ENCODE measurements at regions not wholly inside any gene's neighbourhood (a gene's known extent, or its start where the extent isn't known, plus 50 kb on each side); places are given as distances from the start of the nearest gene placed in this dataset.
"Not testable (repeated sequence)": the region's sequence is repeated elsewhere in the genome, so short reads cannot be mapped to it uniquely, and the experiment has no call there.

DNA sequence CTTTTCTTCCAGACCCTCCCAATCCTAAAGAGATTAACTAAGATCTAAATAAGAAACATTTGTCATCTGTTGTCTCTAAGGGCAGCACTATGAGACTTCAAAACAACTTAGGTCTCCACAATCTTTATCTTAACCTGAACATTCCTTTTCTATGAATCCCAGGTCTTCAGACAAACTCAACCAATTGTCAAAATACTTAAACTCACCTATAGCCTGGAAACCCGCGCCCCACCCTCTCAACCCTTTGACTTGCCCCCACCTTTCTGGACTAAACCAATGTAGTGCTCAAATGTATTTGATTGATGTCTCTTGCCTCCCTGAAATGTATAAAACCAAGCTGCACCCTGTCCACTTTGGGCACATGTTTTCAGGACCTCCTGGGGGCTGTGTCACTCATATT is 76.5 kb upstream of the DMRT1 start:
- DNase-seq, result no peak
- intact Hi-C loops (cut with DNase I), result loop anchor here (2.0 to 10.0 kb wide), 3 partner anchors 152 to 378 kb away; no protein-coding TSS in a partner anchor

DNA sequence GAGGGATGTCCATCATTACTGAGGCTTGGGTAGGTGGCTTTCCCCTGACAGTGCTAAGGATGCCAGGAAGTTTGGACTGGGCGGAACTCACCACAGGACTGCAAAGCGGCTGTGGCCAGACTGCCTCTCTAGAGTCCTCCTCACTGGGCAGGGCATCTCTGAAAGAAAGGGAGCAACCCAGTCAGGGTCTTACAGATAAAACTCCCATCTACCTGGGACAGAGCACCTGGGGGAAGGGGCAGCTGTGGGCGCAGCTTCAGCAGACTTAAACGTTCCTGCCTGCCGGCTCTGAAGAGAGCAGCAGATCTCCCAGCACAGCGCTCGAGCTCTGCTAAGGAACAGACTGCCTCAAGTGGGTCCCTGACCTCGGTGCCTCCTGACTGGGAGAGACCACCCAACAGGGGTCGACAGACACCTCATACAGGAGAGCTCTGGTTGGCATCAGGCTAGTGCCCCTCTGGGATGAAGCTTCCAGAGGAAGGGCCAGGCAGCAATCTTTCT is 74.4 kb upstream of the DMRT1 start:
- H3K4me3 ChIP-seq; H3K4me1 ChIP-seq; DNase-seq; H3K9me3 ChIP-seq; H3K36me3 ChIP-seq; H3K9ac ChIP-seq (ENCODE audit: low read depth in 2 of 2, low read length in 2 of 2); H3K27ac ChIP-seq; H3K27me3 ChIP-seq: not testable (repeated sequence)
- intact Hi-C loops (cut with DNase I), result loop anchor here (10.0 kb wide), 1 partner anchor 212 kb away; no protein-coding TSS in a partner anchor

More for the DNA sequence above, 76.5 kb upstream of the DMRT1 start:
- TF ChIP-seq, protein P1, sequence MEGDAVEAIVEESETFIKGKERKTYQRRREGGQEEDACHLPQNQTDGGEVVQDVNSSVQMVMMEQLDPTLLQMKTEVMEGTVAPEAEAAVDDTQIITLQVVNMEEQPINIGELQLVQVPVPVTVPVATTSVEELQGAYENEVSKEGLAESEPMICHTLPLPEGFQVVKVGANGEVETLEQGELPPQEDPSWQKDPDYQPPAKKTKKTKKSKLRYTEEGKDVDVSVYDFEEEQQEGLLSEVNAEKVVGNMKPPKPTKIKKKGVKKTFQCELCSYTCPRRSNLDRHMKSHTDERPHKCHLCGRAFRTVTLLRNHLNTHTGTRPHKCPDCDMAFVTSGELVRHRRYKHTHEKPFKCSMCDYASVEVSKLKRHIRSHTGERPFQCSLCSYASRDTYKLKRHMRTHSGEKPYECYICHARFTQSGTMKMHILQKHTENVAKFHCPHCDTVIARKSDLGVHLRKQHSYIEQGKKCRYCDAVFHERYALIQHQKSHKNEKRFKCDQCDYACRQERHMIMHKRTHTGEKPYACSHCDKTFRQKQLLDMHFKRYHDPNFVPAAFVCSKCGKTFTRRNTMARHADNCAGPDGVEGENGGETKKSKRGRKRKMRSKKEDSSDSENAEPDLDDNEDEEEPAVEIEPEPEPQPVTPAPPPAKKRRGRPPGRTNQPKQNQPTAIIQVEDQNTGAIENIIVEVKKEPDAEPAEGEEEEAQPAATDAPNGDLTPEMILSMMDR (IDR thresholded peaks at IDR 0.05), result no peak
- Histone ChIP-seq H3K9ac (ENCODE audit: low read depth in 2 of 2, low read length in 2 of 2) (no peak overlapping the region), H3K4me3 (no peak overlapping the region), H3K4me1 (no peaks in the 10 kb centered on the region), H3K9me3 (no peaks in the 10 kb centered on the region), H3K27me3 (no peaks in the 10 kb centered on the region), H3K27ac (no peak overlapping the region), H3K36me3 (no peaks in the 10 kb centered on the region)

DNA sequence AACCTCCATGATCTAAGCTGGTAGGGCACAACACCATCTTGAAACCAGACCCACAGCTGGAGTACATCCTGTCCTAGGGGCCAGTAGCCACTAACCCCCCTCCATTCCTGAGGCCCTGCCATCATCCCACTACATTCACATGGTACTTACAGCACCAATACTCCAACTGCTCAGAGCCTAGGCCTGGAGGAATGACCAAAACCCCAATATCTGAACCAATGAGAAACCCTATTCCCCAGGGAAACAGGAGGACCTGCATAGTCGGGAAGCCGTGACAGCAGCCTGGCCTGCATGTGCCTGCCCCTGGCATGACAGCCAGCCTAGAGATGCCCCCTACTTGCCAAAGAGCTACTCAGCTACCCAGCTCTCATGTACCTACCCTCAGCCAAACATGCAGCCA is 65.4 kb upstream of the DMRT1 start:
- intact Hi-C loops (cut with DNase I), result no loop called here
- no peak overlapping the region for H3K9ac ChIP-seq (ENCODE audit: low read depth in 2 of 2, low read length in 2 of 2)
- no peak overlapping the region for H3K4me3 ChIP-seq
- H3K27ac ChIP-seq, result no peak overlapping the region
- no peaks in the 10 kb centered on the region for H3K36me3 ChIP-seq
- DNase-seq, result no peak
- no peaks in the 10 kb centered on the region for H3K4me1 ChIP-seq
- no peaks in the 10 kb centered on the region for H3K9me3 ChIP-seq
- TF ChIP-seq, protein P1 (IDR thresholded peaks at IDR 0.05), result no peak
- H3K27me3 ChIP-seq, result no peaks in the 10 kb centered on the region

DNA sequence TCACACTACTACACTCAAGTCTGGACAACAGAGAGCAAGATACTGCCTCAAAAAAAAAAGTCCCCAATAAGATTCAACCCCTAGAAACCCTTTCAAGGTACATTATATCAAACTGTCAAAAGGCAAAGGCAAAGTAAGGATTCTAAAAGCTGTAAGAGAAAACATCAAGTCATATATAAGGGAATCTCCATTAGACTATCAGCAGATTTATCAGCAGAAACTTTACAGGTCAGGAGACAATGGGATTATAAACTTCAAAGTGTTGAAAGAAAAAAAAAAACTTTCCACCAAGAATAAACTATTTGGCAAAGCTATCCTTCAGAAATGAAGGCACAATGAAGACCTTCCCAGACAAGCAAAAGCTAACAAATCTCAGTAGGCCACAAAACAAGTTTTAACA is 63.5 kb upstream of the DMRT1 start:
- no peaks in the 10 kb centered on the region for H3K9me3 ChIP-seq
- H3K4me3 ChIP-seq, result no peak overlapping the region
- intact Hi-C loops (cut with DNase I), result no loop called here
- H3K27me3 ChIP-seq, result no peaks in the 10 kb centered on the region
- no peaks in the 10 kb centered on the region for H3K36me3 ChIP-seq
- TF ChIP-seq, protein P1 (IDR thresholded peaks at IDR 0.05), result no peak
- DNase-seq, result no peak
- H3K4me1 ChIP-seq, result no peaks in the 10 kb centered on the region
- no peak overlapping the region for H3K9ac ChIP-seq (ENCODE audit: low read depth in 2 of 2, low read length in 2 of 2)
- no peak overlapping the region for H3K27ac ChIP-seq

DNA sequence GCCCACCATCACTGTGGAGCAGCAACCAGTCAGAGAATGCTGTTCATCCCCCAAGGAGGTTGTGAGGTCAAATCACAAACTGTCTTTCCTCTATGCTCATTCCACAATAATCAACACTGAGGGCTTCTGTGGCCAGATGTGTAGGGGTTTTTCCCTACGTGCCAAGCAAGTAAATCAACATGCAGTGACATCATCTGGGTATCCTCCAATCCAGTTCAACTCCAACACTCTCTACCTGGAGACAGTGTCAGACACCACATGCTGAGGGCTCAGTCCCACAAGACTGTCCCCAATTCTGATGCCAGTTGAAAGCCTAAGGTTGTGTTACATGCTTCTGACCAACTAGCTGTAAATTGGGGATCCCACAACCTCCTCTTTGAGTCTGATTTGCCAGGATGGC is 57.3 kb upstream of the DMRT1 start:
- Histone ChIP-seq H3K4me3 (no peak overlapping the region), H3K27ac (no peak overlapping the region), H3K9ac (ENCODE audit: low read depth in 2 of 2, low read length in 2 of 2) (no peak overlapping the region), H3K9me3 (no peaks in the 10 kb centered on the region), H3K27me3 (no peaks in the 10 kb centered on the region), H3K4me1 (no peaks in the 10 kb centered on the region), H3K36me3 (no peaks in the 10 kb centered on the region)
- TF ChIP-seq, protein P1 (IDR thresholded peaks at IDR 0.05), result no peak
- intact Hi-C loops (cut with DNase I), result no loop called here
- no peak for DNase-seq

DNA sequence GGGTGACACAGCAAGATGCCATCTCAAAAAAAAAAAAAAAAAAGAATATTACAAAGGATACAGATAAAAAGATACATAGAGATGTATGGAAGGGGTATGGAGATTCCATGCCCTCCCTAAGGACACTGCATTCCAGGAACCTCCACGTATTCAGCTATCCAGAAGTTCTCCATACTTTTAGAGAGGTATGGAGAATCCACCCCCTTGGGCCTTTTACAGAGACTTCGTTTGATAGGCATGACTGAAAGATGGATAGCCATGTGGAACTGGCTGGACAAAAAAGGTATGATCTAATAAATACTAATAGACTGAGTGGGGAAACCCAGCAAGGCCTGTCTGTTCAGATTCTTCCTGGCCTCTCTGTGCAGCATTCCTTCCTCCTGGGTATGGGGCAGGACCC is 56.6 kb upstream of the DMRT1 start:
- no peaks in the 10 kb centered on the region for H3K4me1 ChIP-seq
- H3K4me3 ChIP-seq, result no peak overlapping the region
- H3K27me3 ChIP-seq, result no peaks in the 10 kb centered on the region
- H3K9me3 ChIP-seq, result no peaks in the 10 kb centered on the region
- H3K9ac ChIP-seq (ENCODE audit: low read depth in 2 of 2, low read length in 2 of 2), result no peak overlapping the region
- TF ChIP-seq, protein P1 (IDR thresholded peaks at IDR 0.05), result no peak
- no peak overlapping the region for H3K27ac ChIP-seq
- intact Hi-C loops (cut with DNase I), result no loop called here
- no peak for DNase-seq
- H3K36me3 ChIP-seq, result no peaks in the 10 kb centered on the region

Data from colonic mucosa (tissue), 4 donors.